GM12878 (cell line): ENCODE measurements at regions not wholly inside any gene's neighbourhood (a gene's known extent, or its start where the extent isn't known, plus 50 kb on each side); places are given as distances from the start of the nearest gene placed in this dataset.

ENCODE experiments used
- ATAC-seq: fragments of 200-7000 bp; cut with Tn5 transposase; 3 replicates; pipeline ENCODE4 v1.9.1; 2020; ENCODE audit warnings: mild to moderate bottlenecking, moderate library complexity
- BruUV-seq: library from RNA; stranded (reverse); fragments of 400-500 nt; replicated peaks from 2 replicates; lab custom pipeline; 2021; lab: Mats Ljungman, UMichigan
- CTCF ChIA-PET: fragments of 300-600 bp; sonication (Branson Sonifier 250); formaldehyde crosslinking; extraction: SDS; loops from one replicate; lab custom pipeline; 2021; ENCODE audit warnings: inconsistent platforms; lab: Yijun Ruan, JAX
- POLR2A ChIA-PET: fragments of 350-600 bp; formaldehyde crosslinking; extraction: SDS; loops from one replicate; lab custom pipeline; 2021; ENCODE audit warnings: inconsistent platforms; lab: Charles Lee
- RAD21 ChIA-PET: fragments of 300-600 bp; sonication (Branson Sonifier 250); formaldehyde crosslinking; loops from one replicate; lab custom pipeline; 2023; ENCODE audit warnings: antibody characterized with exemption; ENCODE audit not compliant: unreplicated experiment; lab: Charles Lee
- SMC1A ChIA-PET: fragments of 300-600 bp; sonication (Branson Sonifier 250); formaldehyde crosslinking; loops from one replicate; lab custom pipeline; 2023; ENCODE audit not compliant: unreplicated experiment, uncharacterized antibody; lab: Charles Lee
- DNase-seq: peaks from one replicate; pipeline ENCODE4 v3.0.0-alpha.2; 2011; ENCODE audit warnings: low read depth, low spot score
- FAIRE-seq: peaks from 3 replicates; lab custom pipeline; 2011; peaks lifted over from hg19 to GRCh38; lab: Jason Lieb, UNC
- H2AFZ ChIP-seq: 2 replicates; pipeline ENCODE4 v1.6.0; 2011; ENCODE audit warnings: low read depth, low read length, control low read depth; ENCODE audit not compliant: control insufficient read depth
- H3K27ac ChIP-seq: 2 replicates; pipeline ENCODE4 v1.5.1; 2011; ENCODE audit warnings: control low read depth; ENCODE audit not compliant: control insufficient read depth, insufficient read depth
- H3K27me3 ChIP-seq, 2 experiments: replicated peaks in 1 of 2; 2 replicates each; pipeline versions ENCODE4 v1.6.0 to v1.6.1; 2011; ENCODE audit warnings: low read length in 1 of 2; ENCODE audit not compliant: control insufficient read depth in 2 of 2, insufficient read depth in 2 of 2
- H3K36me3 ChIP-seq, 2 experiments: 2 replicates each; pipeline ENCODE4 v1.5.1; 2011; ENCODE audit warnings: low read length in 1 of 2; ENCODE audit not compliant: control insufficient read depth in 2 of 2, insufficient read depth in 2 of 2
- H3K4me1 ChIP-seq: 2 replicates; pipeline ENCODE4 v1.6.1; 2011; ENCODE audit warnings: mild to moderate bottlenecking, low read length, moderate library complexity, mixed read lengths; ENCODE audit not compliant: control insufficient read depth, insufficient read depth
- H3K4me2 ChIP-seq: 2 replicates; pipeline ENCODE4 v1.6.0; 2011; ENCODE audit warnings: control low read depth; ENCODE audit not compliant: control insufficient read depth, insufficient read depth
- H3K4me3 ChIP-seq: fragments of 200-600 bp; sonication (generic); 2 replicates; pipeline ENCODE4 v1.5.1; 2016
- H3K79me2 ChIP-seq: 2 replicates; pipeline ENCODE4 v1.6.0; 2011; ENCODE audit warnings: low read length; ENCODE audit not compliant: control insufficient read depth, insufficient read depth
- H3K9ac ChIP-seq: 2 replicates; pipeline ENCODE4 v1.8.0; 2011; ENCODE audit warnings: low read length, control low read depth, mixed read lengths; ENCODE audit not compliant: control insufficient read depth, insufficient read depth
- H3K9me3 ChIP-seq: replicated peaks from 3 replicates; pipeline ENCODE4 v1.5.1; 2011; ENCODE audit warnings: mild to moderate bottlenecking, low read length; ENCODE audit not compliant: control insufficient read depth, insufficient read depth
- H4K20me1 ChIP-seq: 2 replicates; pipeline ENCODE4 v1.6.0; 2011; ENCODE audit not compliant: control insufficient read depth, insufficient read depth
- BRCA1 ChIP-seq: IDR thresholded peaks from 2 replicates; pipeline ENCODE4 v1.6.1; 2011; ENCODE audit warnings: low read depth, low read length, improper control_type of control experiment
- EZH2 ChIP-seq: IDR thresholded peaks from 2 replicates; pipeline ENCODE4 v1.6.1; 2012; ENCODE audit warnings: low read depth, mild to moderate bottlenecking, control low read depth, inconsistent platforms, low read length, borderline replicate concordance; ENCODE audit not compliant: control insufficient read depth
- FOXK2 ChIP-seq: fragments of 450-650 bp; IDR thresholded peaks from 2 replicates; pipeline ENCODE4 v1.6.1; 2017; ENCODE audit warnings: mild to moderate bottlenecking, moderate library complexity
- KAT2A ChIP-seq: conservative IDR thresholded peaks from 2 replicates; pipeline ENCODE4 v1.6.1; 2011; ENCODE audit warnings: low read depth, low read length; ENCODE audit not compliant: control insufficient read depth
- LARP7 ChIP-seq: fragments of 450-650 bp; IDR thresholded peaks from 2 replicates; pipeline ENCODE4 v1.6.1; 2017; ENCODE audit warnings: mild to moderate bottlenecking
- MTA2 ChIP-seq: fragments of 450-650 bp; IDR thresholded peaks from 2 replicates; pipeline ENCODE4 v1.6.1; 2016; ENCODE audit warnings: low read depth, mild to moderate bottlenecking, moderate library complexity
- MTA3 ChIP-seq: IDR thresholded peaks from 2 replicates; pipeline ENCODE4 v1.6.1; 2012; ENCODE audit warnings: low read length, inconsistent platforms, borderline replicate concordance
- NFYA ChIP-seq: IDR thresholded peaks from 2 replicates; pipeline ENCODE4 v1.6.1; 2011; ENCODE audit warnings: low read depth, mild to moderate bottlenecking, low read length, improper control_type of control experiment, borderline replicate concordance
- NR2F1 ChIP-seq: fragments of 450-650 bp; conservative IDR thresholded peaks from 2 replicates; pipeline ENCODE4 v1.6.1; 2017; ENCODE audit warnings: mild to moderate bottlenecking
- RAD21 ChIP-seq: IDR thresholded peaks from 2 replicates; pipeline ENCODE4 v1.6.1; 2011; ENCODE audit warnings: mild to moderate bottlenecking, low read depth, low read length, moderate library complexity; ENCODE audit not compliant: insufficient read depth
- RB1 ChIP-seq: fragments of 450-650 bp; formaldehyde crosslinking; IDR thresholded peaks from 2 replicates; pipeline ENCODE4 v1.6.1; 2017; ENCODE audit warnings: mild to moderate bottlenecking, borderline replicate concordance
- WRNIP1 ChIP-seq: IDR thresholded peaks from 2 replicates; pipeline ENCODE4 v1.6.1; 2011; ENCODE audit warnings: low read depth, low read length, improper control_type of control experiment, borderline replicate concordance
- ZNF217 ChIP-seq: fragments of 450-650 bp; IDR thresholded peaks from 2 replicates; pipeline ENCODE4 v1.6.1; 2017; ENCODE audit warnings: antibody characterized with exemption, mild to moderate bottlenecking
- WGBS: methylation state at CpG from one replicate; pipeline ENCODE4 v1.1.6; 2016; ENCODE audit warnings: low lambda C conversion rate; ENCODE audit not compliant: insufficient replicate concordance, insufficient coverage; ENCODE audit errors: missing lambda C conversion rate; 5-methylcytosine and 5-hydroxymethylcytosine counted together
- in situ Hi-C: fragments of 300-500 bp; cut with MboI; formaldehyde crosslinking; loops from 9 replicates; pipeline ENCODE4 v1.14.3; 2018; ENCODE audit warnings: mixed read lengths
- intact Hi-C: fragments of 100-400 bp; cut with micrococcal nuclease; formaldehyde crosslinking; loops from one replicate; pipeline ENCODE4 v1.14.2; 2022; ENCODE audit not compliant: unreplicated experiment
- TF ChIP-seq, protein P1 (sequence below): fragments of 450-650 bp; IDR thresholded peaks from 2 replicates; pipeline ENCODE4 v1.6.1; 2014; ENCODE audit warnings: mild to moderate bottlenecking
- TF ChIP-seq, protein P2 (sequence below): IDR thresholded peaks from 2 replicates; pipeline ENCODE4 v1.6.1; 2012; ENCODE audit warnings: low read depth, low read length, improper control_type of control experiment
- TF ChIP-seq, protein P3 (sequence below): IDR thresholded peaks from 2 replicates; pipeline ENCODE4 v1.6.1; 2012; ENCODE audit warnings: mild to moderate bottlenecking, low read depth, low read length
- TF ChIP-seq, protein P4 (sequence below): IDR thresholded peaks from 2 replicates; pipeline ENCODE4 v1.6.1; 2011; ENCODE audit warnings: borderline replicate concordance, low read depth, mild to moderate bottlenecking, moderate library complexity, low read length; ENCODE audit not compliant: insufficient read depth, poor library complexity, severe bottlenecking

DNA sequence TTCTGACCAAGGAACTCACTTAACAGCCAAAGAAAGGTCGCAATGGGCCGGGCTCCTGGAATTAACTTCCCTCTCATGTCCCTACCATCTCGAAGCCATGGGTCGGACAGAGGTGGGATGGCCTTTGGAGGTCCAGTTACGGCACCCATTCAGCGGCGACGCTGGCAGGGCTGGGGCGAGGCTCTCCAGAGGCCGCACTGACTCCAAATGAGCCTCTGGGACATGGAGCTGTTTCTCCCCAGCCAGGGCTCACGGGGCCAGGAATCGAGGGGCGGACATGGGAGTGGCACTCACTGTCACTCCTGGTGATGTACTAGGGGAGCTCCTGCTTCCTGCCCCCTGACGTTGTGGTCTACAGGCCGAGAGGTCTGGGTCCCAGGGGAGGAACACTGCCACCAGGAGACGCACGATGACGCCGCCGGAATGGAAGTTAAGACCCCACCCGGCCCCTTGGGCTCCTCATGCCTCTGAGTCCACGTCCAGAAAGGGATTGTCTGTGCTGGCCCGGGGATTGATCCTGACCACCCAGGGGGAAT is 60.7 kb upstream of the METRNL start (continued):
- TF ChIP-seq RAD21 (no peak), MTA3 (no peak), WRNIP1 (no peak), MTA2 (no peak), KAT2A (no peak), RB1 (no peak), NR2F1 (no peak)
- TF ChIP-seq, protein P1, sequence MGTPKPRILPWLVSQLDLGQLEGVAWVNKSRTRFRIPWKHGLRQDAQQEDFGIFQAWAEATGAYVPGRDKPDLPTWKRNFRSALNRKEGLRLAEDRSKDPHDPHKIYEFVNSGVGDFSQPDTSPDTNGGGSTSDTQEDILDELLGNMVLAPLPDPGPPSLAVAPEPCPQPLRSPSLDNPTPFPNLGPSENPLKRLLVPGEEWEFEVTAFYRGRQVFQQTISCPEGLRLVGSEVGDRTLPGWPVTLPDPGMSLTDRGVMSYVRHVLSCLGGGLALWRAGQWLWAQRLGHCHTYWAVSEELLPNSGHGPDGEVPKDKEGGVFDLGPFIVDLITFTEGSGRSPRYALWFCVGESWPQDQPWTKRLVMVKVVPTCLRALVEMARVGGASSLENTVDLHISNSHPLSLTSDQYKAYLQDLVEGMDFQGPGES = no peak

GRCh38 chr17:83019376-83019775 is 60.0 kb upstream of the METRNL start:
- CTCF ChIA-PET = no interaction called here
- H3K36me3 ChIP-seq = no peaks in the 10 kb centered on the region
- no peaks in the 10 kb centered on the region for H3K79me2 ChIP-seq
- H3K9ac ChIP-seq = no peak overlapping the region
- no peak overlapping the region for H3K4me3 ChIP-seq
- RAD21 ChIA-PET = no interaction called here
- WGBS = 96% methylated on average over 10 of the region's 10 CpGs
- H3K9me3 ChIP-seq = no peaks in the 10 kb centered on the region; the same call in 2 of the 3 replicates
- H3K27me3 ChIP-seq = no peaks in the 10 kb centered on the region
- no peaks in the 10 kb centered on the region for H3K4me1 ChIP-seq
- no peak overlapping the region for H3K4me2 ChIP-seq
- FAIRE-seq = no peak
- ATAC-seq = no peak
- no peak overlapping the region for H3K27ac ChIP-seq
- BruUV-seq = no TSS peak
- no peak overlapping the region for H2AFZ ChIP-seq
- no peak for DNase-seq
- H4K20me1 ChIP-seq = no peaks in the 10 kb centered on the region
- SMC1A ChIA-PET = no interaction called here
- intact Hi-C loops = no loop called here
- in situ Hi-C loops = no loop called here
- POLR2A ChIA-PET = no interaction called here
- TF ChIP-seq, protein P2, sequence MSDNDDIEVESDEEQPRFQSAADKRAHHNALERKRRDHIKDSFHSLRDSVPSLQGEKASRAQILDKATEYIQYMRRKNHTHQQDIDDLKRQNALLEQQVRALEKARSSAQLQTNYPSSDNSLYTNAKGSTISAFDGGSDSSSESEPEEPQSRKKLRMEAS = no peak
- TF ChIP-seq NFYA (no peak), EZH2 (no peak), BRCA1 (no peak), ZNF217 (no peak), FOXK2 (no peak), KAT2A (no peak), LARP7 (no peak)
- TF ChIP-seq, protein P3, sequence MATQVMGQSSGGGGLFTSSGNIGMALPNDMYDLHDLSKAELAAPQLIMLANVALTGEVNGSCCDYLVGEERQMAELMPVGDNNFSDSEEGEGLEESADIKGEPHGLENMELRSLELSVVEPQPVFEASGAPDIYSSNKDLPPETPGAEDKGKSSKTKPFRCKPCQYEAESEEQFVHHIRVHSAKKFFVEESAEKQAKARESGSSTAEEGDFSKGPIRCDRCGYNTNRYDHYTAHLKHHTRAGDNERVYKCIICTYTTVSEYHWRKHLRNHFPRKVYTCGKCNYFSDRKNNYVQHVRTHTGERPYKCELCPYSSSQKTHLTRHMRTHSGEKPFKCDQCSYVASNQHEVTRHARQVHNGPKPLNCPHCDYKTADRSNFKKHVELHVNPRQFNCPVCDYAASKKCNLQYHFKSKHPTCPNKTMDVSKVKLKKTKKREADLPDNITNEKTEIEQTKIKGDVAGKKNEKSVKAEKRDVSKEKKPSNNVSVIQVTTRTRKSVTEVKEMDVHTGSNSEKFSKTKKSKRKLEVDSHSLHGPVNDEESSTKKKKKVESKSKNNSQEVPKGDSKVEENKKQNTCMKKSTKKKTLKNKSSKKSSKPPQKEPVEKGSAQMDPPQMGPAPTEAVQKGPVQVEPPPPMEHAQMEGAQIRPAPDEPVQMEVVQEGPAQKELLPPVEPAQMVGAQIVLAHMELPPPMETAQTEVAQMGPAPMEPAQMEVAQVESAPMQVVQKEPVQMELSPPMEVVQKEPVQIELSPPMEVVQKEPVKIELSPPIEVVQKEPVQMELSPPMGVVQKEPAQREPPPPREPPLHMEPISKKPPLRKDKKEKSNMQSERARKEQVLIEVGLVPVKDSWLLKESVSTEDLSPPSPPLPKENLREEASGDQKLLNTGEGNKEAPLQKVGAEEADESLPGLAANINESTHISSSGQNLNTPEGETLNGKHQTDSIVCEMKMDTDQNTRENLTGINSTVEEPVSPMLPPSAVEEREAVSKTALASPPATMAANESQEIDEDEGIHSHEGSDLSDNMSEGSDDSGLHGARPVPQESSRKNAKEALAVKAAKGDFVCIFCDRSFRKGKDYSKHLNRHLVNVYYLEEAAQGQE = no peak
- TF ChIP-seq, protein P1 = no peak
- TF ChIP-seq, protein P4, sequence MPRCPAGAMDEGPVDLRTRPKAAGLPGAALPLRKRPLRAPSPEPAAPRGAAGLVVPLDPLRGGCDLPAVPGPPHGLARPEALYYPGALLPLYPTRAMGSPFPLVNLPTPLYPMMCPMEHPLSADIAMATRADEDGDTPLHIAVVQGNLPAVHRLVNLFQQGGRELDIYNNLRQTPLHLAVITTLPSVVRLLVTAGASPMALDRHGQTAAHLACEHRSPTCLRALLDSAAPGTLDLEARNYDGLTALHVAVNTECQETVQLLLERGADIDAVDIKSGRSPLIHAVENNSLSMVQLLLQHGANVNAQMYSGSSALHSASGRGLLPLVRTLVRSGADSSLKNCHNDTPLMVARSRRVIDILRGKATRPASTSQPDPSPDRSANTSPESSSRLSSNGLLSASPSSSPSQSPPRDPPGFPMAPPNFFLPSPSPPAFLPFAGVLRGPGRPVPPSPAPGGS = no peak
